GM12864 (cell line): ENCODE measurements at regions not wholly inside any gene's neighbourhood (a gene's known extent, or its start where the extent isn't known, plus 50 kb on each side); places are given as distances from the start of the nearest gene placed in this dataset.

ENCODE experiments used
- DNase-seq: peaks from one replicate; pipeline ENCODE4 v3.0.0-alpha.2; 2011; ENCODE audit warnings: low read depth
- H3K4me3 ChIP-seq: 2 replicates; pipeline ENCODE4 v1.5.1; 2011; ENCODE audit warnings: mild to moderate bottlenecking, low read depth, low read length, control low read depth
- CTCF ChIP-seq: IDR thresholded peaks from 2 replicates; pipeline ENCODE4 v1.5.1; 2011; ENCODE audit warnings: low read depth, mild to moderate bottlenecking, moderate library complexity, low read length, control low read depth, inconsistent platforms; ENCODE audit errors: missing control alignments

GRCh38 chr4:123217664-123218063, 178.9 kb upstream of the SPRY1 start:
- H3K4me3 ChIP-seq, result no peak overlapping the region
- DNase-seq, result no peak
- TF ChIP-seq CTCF, result no peak

GRCh38 chr4:123218981-123219380, 177.6 kb upstream of the SPRY1 start:
- H3K4me3 ChIP-seq, result no peak overlapping the region
- no peak for TF ChIP-seq CTCF
- no peak for DNase-seq

DNA sequence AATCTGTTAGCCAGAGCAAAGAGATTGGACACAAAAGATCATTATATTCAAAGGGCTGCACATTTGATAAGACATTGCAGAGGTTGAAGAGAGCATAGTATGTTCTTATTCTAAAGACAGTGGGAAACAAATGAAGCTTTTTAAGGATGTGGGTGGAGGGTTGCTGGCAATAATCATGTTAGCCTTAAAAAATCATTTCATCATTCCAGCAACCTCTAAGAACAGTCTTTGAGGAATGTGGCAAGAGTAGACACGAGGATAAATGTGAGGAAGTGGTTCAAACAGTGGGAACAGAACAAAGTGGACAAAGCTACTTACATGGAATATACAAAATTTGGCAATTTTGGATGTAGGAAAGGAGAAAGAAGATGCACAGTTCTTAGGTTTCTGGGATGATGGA, 167.3 kb upstream of the SPRY1 start:
- no peak for TF ChIP-seq CTCF
- no peak overlapping the region for H3K4me3 ChIP-seq
- DNase-seq, result no peak

- no peak for DNase-seq
- TF ChIP-seq CTCF, result no peak
- H3K4me3 ChIP-seq, result no peak overlapping the region
Observed at GRCh38 chr4:123230061-123230460, 166.5 kb upstream of the SPRY1 start.

DNA sequence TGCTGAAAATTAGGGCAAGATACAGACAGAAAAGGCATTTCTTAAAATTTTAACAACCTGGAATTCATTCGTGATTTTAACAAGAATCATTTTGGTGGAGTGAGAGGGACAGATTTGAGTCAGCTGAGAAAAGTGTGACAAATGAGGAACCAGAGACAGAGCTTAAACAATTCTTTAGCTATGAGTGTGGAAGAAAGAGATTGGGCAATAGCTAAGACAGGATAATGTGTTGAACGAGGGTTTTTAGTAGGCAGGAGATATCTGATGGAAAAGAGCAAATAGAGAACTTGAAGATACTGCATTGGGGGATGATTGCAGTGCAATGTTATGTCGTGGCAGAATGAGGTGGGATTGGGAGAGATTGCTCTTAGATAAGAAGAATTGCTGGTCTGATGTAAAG, 164.2 kb upstream of the SPRY1 start:
- no peak overlapping the region for H3K4me3 ChIP-seq
- no peak for DNase-seq
- no peak for TF ChIP-seq CTCF

DNA sequence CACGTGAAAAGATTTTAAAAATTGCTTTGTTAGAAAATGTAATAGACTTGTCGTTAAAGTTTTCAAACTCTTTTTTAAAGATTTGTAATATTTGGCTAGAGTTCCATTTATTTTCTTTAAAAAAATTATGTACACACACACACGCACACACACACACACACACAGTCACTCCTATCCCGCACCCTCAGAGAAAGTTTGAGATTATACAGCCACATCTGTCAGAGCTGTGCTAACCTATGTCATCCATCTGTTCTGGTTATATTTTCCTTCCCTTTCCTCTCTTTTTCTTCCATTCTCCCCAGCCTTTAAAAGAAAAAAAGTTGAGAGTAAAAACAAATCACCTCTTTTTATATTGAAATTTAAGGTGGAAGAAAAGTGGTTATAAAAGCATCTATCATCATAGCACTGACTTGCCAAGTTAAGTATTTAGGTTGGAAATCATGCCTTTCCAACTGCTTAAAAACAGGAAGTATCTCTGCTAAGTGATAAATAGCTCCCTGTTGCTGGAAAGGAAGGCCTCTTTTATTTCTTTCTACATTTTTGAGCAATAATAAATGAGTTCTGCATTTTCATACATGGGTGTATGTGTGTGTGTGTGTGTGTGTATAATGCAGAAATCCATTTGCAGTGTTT, 163.3 kb upstream of the SPRY1 start:
- no peak for DNase-seq
- no peak for TF ChIP-seq CTCF
- no peak overlapping the region for H3K4me3 ChIP-seq

GRCh38 chr4:123234955-123235354, 161.6 kb upstream of the SPRY1 start:
- no peak for DNase-seq
- no peak for TF ChIP-seq CTCF
- no peak overlapping the region for H3K4me3 ChIP-seq
